ENCODE measurements at regions not wholly inside any gene's neighbourhood (a gene's known extent, or its start where the extent isn't known, plus 50 kb on each side); places are given as distances from the start of the nearest gene placed in this dataset.

DNA sequence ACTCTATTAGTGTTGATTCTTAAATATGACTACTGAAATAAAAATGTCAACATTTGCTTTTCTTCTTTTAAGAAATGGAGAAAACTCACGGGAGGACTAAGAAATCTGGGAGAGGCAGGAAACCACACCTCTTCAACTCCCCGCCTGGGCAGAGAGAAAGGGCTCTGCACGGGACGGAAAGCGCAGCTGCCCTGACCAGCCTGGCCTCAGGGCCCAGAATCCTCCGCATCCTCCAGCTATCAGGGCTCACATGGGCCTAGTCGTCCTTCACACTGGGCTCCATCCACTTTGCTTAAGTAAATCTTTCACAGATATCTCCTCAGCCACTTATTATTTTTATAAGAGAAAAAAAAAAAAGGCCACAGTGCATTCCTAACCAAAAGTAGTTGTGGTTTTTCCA is 215.1 kb downstream of the TBXT start:
- no peaks in the 10 kb centered on the region for H3K79me2 ChIP-seq (replicated peaks; ENCODE audit: insufficient read depth, low read length)

DNA sequence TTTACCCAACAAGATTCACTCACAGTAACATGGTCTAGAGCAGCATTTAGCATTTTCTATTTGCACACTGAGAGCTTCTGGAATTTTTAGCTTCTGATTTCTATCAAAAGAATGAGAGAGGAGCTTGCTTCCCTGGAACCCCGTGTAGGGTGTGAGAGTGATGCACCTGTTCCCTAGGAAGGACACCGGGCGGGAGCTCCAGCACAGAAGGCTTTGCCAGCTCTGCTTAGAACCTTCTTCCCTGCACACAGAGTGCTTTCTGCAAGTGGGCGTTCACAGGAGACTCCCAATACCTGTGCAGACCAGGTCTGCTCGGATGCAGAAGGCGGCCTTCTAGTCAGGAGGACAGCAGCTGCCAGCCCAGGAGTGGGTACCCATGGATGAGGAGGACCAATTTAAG is 217.3 kb downstream of the TBXT start:
- TF ChIP-seq, protein P1, sequence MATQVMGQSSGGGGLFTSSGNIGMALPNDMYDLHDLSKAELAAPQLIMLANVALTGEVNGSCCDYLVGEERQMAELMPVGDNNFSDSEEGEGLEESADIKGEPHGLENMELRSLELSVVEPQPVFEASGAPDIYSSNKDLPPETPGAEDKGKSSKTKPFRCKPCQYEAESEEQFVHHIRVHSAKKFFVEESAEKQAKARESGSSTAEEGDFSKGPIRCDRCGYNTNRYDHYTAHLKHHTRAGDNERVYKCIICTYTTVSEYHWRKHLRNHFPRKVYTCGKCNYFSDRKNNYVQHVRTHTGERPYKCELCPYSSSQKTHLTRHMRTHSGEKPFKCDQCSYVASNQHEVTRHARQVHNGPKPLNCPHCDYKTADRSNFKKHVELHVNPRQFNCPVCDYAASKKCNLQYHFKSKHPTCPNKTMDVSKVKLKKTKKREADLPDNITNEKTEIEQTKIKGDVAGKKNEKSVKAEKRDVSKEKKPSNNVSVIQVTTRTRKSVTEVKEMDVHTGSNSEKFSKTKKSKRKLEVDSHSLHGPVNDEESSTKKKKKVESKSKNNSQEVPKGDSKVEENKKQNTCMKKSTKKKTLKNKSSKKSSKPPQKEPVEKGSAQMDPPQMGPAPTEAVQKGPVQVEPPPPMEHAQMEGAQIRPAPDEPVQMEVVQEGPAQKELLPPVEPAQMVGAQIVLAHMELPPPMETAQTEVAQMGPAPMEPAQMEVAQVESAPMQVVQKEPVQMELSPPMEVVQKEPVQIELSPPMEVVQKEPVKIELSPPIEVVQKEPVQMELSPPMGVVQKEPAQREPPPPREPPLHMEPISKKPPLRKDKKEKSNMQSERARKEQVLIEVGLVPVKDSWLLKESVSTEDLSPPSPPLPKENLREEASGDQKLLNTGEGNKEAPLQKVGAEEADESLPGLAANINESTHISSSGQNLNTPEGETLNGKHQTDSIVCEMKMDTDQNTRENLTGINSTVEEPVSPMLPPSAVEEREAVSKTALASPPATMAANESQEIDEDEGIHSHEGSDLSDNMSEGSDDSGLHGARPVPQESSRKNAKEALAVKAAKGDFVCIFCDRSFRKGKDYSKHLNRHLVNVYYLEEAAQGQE (IDR thresholded peaks at IDR 0.05; ENCODE audit: borderline replicate concordance): no peak
- TF ChIP-seq EP300 (conservative IDR thresholded peaks at IDR 0.05; ENCODE audit: poor library complexity, severe bottlenecking) (no peak), TAF1 (IDR thresholded peaks at IDR 0.05; ENCODE audit: low read depth) (no peak), EZH2 (IDR thresholded peaks at IDR 0.05; ENCODE audit: borderline replicate concordance, insufficient read depth, low read length, poor library complexity, severe bottlenecking) (no peak), SMC3 (conservative IDR thresholded peaks at IDR 0.05; ENCODE audit: poor library complexity) (no peak), POLR2AphosphoS5 (IDR thresholded peaks at IDR 0.05) (no peak), MXI1 (conservative IDR thresholded peaks at IDR 0.05; ENCODE audit: poor library complexity, severe bottlenecking) (no peak), RAD21 (conservative IDR thresholded peaks at IDR 0.05) (no peak)
- TF ChIP-seq, protein P2, sequence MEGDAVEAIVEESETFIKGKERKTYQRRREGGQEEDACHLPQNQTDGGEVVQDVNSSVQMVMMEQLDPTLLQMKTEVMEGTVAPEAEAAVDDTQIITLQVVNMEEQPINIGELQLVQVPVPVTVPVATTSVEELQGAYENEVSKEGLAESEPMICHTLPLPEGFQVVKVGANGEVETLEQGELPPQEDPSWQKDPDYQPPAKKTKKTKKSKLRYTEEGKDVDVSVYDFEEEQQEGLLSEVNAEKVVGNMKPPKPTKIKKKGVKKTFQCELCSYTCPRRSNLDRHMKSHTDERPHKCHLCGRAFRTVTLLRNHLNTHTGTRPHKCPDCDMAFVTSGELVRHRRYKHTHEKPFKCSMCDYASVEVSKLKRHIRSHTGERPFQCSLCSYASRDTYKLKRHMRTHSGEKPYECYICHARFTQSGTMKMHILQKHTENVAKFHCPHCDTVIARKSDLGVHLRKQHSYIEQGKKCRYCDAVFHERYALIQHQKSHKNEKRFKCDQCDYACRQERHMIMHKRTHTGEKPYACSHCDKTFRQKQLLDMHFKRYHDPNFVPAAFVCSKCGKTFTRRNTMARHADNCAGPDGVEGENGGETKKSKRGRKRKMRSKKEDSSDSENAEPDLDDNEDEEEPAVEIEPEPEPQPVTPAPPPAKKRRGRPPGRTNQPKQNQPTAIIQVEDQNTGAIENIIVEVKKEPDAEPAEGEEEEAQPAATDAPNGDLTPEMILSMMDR (IDR thresholded peaks at IDR 0.05; ENCODE audit: poor library complexity, severe bottlenecking): no peak
- Histone ChIP-seq H3K4me3 (ENCODE audit: low read length) (no peak overlapping the region), H4K20me1 (ENCODE audit: insufficient read depth) (no peaks in the 10 kb centered on the region), H3K9ac (ENCODE audit: low read length) (no peak overlapping the region), H3K36me3 (ENCODE audit: insufficient read depth, low read length) (no peaks in the 10 kb centered on the region), H3K9me3 (ENCODE audit: low read length) (no peaks in the 10 kb centered on the region), H3K79me2 (replicated peaks; ENCODE audit: insufficient read depth, low read length) (no peaks in the 10 kb centered on the region), H3K27ac (ENCODE audit: low read length) (no peak overlapping the region), H3K9me2 (ENCODE audit: insufficient read depth, low read length) (no peaks in the 10 kb centered on the region), H2AFZ (ENCODE audit: low read depth, low read length) (no peak overlapping the region), H3K4me2 (ENCODE audit: low read length) (no peak overlapping the region), H3K27me3 (ENCODE audit: insufficient read depth, low read depth, low read length) (no peaks in the 10 kb centered on the region), H3F3A (ENCODE audit: insufficient read depth, low read length, poor library complexity, severe bottlenecking) (no peaks in the 10 kb centered on the region)

More for the DNA sequence above, 215.1 kb downstream of the TBXT start:
- H3K9me2 ChIP-seq (ENCODE audit: insufficient read depth, low read length): no peaks in the 10 kb centered on the region
- H3K9me3 ChIP-seq (ENCODE audit: low read length): no peaks in the 10 kb centered on the region
- H3K4me2 ChIP-seq (ENCODE audit: low read length): no peak overlapping the region
- no peak overlapping the region for H3K4me3 ChIP-seq (ENCODE audit: low read length)
- no peak overlapping the region for H3K9ac ChIP-seq (ENCODE audit: low read length)
- TF ChIP-seq EP300 (conservative IDR thresholded peaks at IDR 0.05; ENCODE audit: poor library complexity, severe bottlenecking) (no peak), MXI1 (conservative IDR thresholded peaks at IDR 0.05; ENCODE audit: poor library complexity, severe bottlenecking) (no peak), EZH2 (IDR thresholded peaks at IDR 0.05; ENCODE audit: borderline replicate concordance, insufficient read depth, low read length, poor library complexity, severe bottlenecking) (no peak), POLR2AphosphoS5 (IDR thresholded peaks at IDR 0.05) (no peak), SMC3 (conservative IDR thresholded peaks at IDR 0.05; ENCODE audit: poor library complexity) (no peak), TAF1 (IDR thresholded peaks at IDR 0.05; ENCODE audit: low read depth) (no peak), RAD21 (conservative IDR thresholded peaks at IDR 0.05) (no peak)
- TF ChIP-seq, protein P2 (IDR thresholded peaks at IDR 0.05; ENCODE audit: poor library complexity, severe bottlenecking): no peak
- TF ChIP-seq, protein P1 (IDR thresholded peaks at IDR 0.05; ENCODE audit: borderline replicate concordance): no peak
- H3K27ac ChIP-seq (ENCODE audit: low read length): no peak overlapping the region
- no peaks in the 10 kb centered on the region for H3F3A ChIP-seq (ENCODE audit: insufficient read depth, low read length, poor library complexity, severe bottlenecking)
- no peaks in the 10 kb centered on the region for H4K20me1 ChIP-seq (ENCODE audit: insufficient read depth)
- H2AFZ ChIP-seq (ENCODE audit: low read depth, low read length): no peak overlapping the region
- no peaks in the 10 kb centered on the region for H3K36me3 ChIP-seq (ENCODE audit: insufficient read depth, low read length)
- H3K27me3 ChIP-seq (ENCODE audit: insufficient read depth, low read depth, low read length): no peaks in the 10 kb centered on the region

Measured in neural cell (in vitro differentiated cells).